ENCODE measurements at regions not wholly inside any gene's neighbourhood (a gene's known extent, or its start where the extent isn't known, plus 50 kb on each side); places are given as distances from the start of the nearest gene placed in this dataset.
A peak's percentile ranks its signal among the peaks of the same experiment; 100 is the strongest.

DNA sequence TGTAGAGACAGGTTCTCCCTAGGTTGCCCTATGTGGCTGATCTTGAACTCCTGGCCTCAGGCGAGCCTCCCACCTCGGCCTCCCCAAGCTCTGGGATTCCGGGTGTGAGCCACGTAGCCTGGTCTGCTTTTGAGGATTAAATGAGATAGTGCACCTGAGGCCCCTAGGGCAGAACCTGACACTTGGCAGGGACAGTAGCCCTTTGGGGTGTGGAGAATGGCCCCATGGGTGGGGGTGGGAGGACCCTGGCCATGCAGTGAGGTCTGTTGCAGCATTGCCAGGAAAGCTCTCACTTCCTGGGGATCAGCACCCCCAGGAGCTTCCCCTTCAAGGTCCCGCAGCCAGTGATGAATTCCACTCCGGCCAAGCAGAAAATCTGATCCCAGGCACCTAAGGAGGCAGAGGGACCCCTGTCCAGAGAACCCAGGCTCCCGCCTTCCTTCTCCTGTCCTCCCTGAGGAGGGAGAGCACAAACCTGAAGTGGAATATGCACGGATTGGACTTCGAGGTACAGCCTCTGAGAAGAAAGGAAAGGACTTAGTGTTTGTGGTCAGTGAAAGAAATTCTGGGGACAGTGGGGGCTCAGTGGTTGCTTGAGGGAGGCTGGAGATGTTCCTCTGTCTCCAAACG lies 73.9 kb upstream of the UNC5A start:
- H4K20me1 ChIP-seq, result peaks cover 0 to 22% (median 0%) of the 10 kb centered on the region in 11 experiments; a peak in 8 of 22 replicates
- no peak overlapping the region for H3K4me3 ChIP-seq
- H3K9ac ChIP-seq, result no peak overlapping the region
- H3K9me3 ChIP-seq (replicated peaks in 1 of 11), result no peaks in the 10 kb centered on the region
- no peak for TF ChIP-seq Cebpa-rat (IDR thresholded peaks at IDR 0.05)
- peaks cover 25 to 44% (median 36%) of the 10 kb centered on the region in 11 experiments; a peak in 21 of 22 replicates for H3K27me3 ChIP-seq
- H3K27ac ChIP-seq, result no peak overlapping the region
- H3K4me2 ChIP-seq, result no peak overlapping the region
- H3K4me1 ChIP-seq, result peaks cover 11 to 30% (median 26%) of the 10 kb centered on the region in 10 experiments
- H3K36me3 ChIP-seq, result no peaks in the 10 kb centered on the region

DNA sequence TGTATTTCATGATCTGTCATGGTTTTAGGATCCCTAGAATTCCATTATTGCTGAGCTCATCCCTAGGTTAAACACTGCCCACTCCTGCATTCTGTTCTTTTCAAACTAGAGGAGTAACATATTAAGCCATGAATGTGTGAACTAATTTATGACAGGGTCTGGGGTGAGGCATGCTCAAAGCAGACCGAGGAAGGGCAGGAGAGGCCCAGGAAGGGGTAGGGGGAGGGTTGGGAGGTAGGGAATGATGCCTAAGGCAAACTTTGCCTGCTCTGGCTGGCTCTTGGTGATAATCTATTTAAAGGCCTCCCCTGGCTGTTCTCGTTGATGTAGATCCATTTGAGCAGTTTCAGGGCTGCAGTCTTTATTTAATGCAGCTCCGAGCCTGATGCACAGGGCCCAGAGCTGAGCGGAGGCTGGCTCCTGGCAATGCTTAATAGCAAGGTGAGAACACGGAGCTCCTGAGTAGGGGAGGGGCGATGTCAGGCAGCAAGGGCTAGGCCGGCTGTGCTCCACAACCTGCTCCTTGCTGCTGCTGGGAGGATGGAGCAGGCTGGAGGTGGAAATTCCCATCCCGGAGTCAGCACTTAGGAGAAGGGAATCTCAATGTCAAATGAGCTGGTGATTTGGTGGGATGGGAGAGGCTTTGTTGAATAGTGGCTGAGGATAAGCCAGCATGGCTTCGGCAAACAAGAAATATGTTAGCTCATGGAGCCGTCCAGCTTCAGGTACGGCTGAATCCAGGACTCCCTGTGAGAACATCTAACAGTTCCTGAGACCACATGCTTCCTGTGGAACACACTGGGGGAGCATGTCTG lies 73.2 kb upstream of the UNC5A start:
- Histone ChIP-seq H3K36me3 (no peaks in the 10 kb centered on the region), H3K27ac (no peak overlapping the region), H3K4me3 (no peak overlapping the region), H3K4me1 (peaks cover 4 to 23% (median 19%) of the 10 kb centered on the region in 10 experiments), H4K20me1 (peaks cover 0 to 26% (median 0%) of the 10 kb centered on the region in 11 experiments; a peak in 8 of 22 replicates), H3K4me2 (no peak overlapping the region), H3K9ac (no peak overlapping the region), H3K27me3 (peaks cover 25 to 51% (median 42%) of the 10 kb centered on the region in 11 experiments), H3K9me3 (replicated peaks in 1 of 11) (no peaks in the 10 kb centered on the region)
- no peak for TF ChIP-seq Cebpa-rat (IDR thresholded peaks at IDR 0.05)

DNA sequence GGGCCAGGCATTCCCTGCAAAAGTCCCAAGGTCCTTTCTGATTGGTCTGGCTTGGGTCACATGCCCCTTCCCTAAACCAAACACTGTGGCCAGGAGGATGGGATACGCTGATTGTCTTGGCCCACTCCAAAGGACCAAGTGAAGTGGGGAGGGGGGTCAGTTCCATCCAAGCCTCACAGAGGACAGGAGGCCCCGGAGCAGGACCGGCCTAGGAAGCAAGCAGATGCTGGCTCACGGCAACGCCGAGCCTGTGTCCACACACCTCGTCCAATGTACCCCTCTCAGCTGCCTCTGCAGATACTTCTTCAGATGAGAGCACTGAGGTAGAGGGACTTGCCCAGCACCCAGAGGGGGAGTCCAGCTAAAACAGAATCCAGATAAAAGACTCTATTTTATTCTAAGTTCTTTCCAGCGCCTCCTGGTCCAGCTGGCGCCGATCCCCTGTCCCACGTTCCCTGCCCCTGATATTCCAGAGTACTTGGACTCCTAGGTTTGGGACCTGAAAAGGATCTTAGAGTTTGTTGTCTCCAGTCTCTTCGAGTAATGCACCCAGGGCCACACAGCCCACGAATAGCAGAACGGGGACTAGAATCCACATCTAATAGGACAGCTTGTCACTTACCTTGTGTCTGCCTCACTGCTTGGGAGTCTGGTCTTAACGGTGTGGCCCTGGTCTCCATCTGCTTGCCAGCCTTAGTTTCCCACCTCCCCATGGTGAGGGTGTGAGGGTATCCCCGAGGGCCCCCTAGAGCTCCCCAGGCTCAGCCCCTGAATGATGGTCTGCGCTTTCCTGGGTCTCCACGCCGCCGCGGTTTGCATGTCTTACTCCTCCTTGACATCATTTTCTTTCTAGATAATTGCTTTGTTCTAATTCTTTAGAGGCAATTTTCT lies 72.4 kb upstream of the UNC5A start:
- Histone ChIP-seq H3K27me3 (peaks cover 25 to 60% (median 50%) of the 10 kb centered on the region in 11 experiments), H3K27ac (no peak overlapping the region), H3K4me1 (peaks cover 0 to 15% (median 11%) of the 10 kb centered on the region in 10 experiments; a peak in 15 of 20 replicates), H3K36me3 (no peaks in the 10 kb centered on the region), H4K20me1 (peaks cover 0 to 23% (median 0%) of the 10 kb centered on the region in 11 experiments; a peak in 8 of 22 replicates), H3K9ac (no peak overlapping the region), H3K9me3 (replicated peaks in 1 of 11) (no peaks in the 10 kb centered on the region), H3K4me2 (no peak overlapping the region), H3K4me3 (no peak overlapping the region)
- no peak for TF ChIP-seq Cebpa-rat (IDR thresholded peaks at IDR 0.05)

DNA sequence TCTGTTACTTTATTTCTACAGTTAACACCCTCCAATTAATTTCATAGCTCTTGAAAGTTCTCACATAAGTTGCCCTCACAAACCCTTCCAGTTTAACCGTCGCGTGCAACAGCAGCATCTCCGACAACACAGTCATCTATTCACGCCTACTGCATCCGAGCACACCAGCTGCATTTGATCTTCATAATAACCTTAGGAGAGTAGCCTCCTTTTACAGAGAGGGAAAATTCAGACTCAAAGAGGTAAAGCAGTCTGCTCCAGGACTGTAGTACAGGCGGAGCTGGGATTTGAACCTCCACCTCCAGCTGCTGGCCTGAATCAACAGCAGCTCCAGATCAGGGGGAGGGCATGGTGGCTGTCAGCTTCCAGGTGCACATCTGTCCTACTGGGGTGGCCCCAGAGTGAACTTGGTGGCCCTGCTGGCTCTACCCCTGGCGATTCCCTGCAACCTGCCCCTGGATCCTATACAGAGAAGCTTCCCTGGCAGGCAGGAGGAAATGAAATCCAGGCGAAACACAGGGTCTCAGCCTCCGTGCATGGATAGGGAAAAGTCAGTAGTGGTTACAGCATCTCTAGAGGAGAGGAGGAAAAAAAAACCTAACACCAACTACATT lies 71.6 kb upstream of the UNC5A start:
- Histone ChIP-seq H4K20me1 (peaks cover 0 to 22% (median 0%) of the 10 kb centered on the region in 11 experiments; a peak in 9 of 22 replicates), H3K4me2 (peak overlapping the region in 2 of 11 experiments; percentile 30 to 38; a peak in 1 of 22 replicates), H3K9me3 (replicated peaks in 1 of 11) (no peaks in the 10 kb centered on the region), H3K9ac (no peak overlapping the region), H3K27ac (no peak overlapping the region), H3K36me3 (no peaks in the 10 kb centered on the region), H3K27me3 (peaks cover 31 to 67% (median 57%) of the 10 kb centered on the region in 11 experiments), H3K4me1 (peaks cover 0 to 10% (median 5%) of the 10 kb centered on the region in 10 experiments; a peak in 8 of 20 replicates), H3K4me3 (no peak overlapping the region)
- no peak for TF ChIP-seq Cebpa-rat (IDR thresholded peaks at IDR 0.05)

DNA sequence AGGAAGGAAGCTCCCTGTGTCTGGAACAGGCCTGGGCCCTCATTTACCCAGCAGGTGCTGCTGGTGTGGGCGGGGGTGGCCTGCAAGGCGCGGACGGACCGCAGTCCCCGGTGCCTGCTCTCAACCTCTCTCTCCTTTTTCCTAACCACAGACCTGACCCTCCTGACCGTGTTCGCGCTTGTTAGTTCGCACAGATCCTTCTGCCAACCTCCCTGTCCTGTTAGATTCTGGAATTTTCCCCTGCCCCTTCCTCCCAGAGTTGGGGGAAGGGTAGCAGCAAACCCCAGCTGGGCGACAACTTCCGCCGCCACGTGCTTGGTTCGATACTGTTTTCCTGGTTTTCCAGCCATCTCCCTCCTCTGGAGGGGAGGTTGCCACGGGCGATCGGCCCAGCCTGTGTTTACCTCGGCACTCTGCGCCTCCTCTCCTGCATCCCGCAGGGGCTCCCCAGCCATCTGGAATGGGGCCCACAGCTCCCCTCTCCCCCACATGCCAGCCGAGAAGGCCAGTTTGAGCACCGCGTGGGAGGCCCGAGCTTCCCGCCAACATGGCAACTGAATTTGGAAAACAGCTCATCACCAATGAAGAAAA lies 70.8 kb upstream of the UNC5A start:
- H3K4me2 ChIP-seq, result peak overlapping the region in 5 of 11 experiments; percentile 30 to 46 (median 38); a peak in 8 of 22 replicates
- no peak overlapping the region for H3K27ac ChIP-seq
- H3K9ac ChIP-seq, result no peak overlapping the region
- peaks cover 40 to 76% (median 66%) of the 10 kb centered on the region in 11 experiments for H3K27me3 ChIP-seq
- peaks cover 0 to 13% (median 7%) of the 10 kb centered on the region in 10 experiments; a peak in 11 of 20 replicates for H3K4me1 ChIP-seq
- H3K4me3 ChIP-seq, result no peak overlapping the region
- H3K9me3 ChIP-seq (replicated peaks in 1 of 11), result no peaks in the 10 kb centered on the region
- TF ChIP-seq Cebpa-rat (IDR thresholded peaks at IDR 0.05), result no peak
- peaks cover 0 to 30% (median 0%) of the 10 kb centered on the region in 11 experiments; a peak in 9 of 22 replicates for H4K20me1 ChIP-seq
- no peaks in the 10 kb centered on the region for H3K36me3 ChIP-seq

DNA sequence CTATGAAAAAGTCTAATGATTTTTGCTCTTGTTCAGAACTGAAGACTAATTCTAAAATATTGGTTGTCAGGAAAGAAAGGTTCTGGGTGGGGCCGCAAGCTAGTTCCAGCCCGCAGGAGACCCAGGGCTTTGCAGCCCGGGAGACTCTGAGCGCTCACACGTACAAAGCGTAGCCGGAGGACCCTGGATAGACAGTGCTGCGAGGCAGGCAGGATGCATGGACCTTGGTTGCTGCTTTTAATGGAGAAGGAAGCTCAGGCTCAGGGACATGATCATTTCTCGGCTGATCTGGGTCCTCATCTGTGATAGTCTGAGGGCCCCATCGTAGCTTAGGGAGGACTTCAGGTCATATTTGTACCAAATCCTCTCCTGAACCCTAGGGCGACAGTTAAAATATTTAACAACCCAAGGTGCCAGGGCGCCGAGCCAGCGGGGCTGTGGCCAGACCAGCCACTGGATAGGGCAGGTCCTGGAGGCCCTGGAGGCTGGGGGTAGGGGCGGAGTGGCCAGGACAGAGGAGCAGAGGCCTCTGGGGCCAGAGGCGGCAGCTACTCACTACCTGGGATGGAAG lies 70.1 kb upstream of the UNC5A start:
- Histone ChIP-seq H4K20me1 (peaks cover 0 to 30% (median 0%) of the 10 kb centered on the region in 11 experiments; a peak in 9 of 22 replicates), H3K4me2 (no peak overlapping the region), H3K4me3 (no peak overlapping the region), H3K9ac (no peak overlapping the region), H3K27ac (no peak overlapping the region), H3K4me1 (peaks cover 0 to 15% (median 8%) of the 10 kb centered on the region in 10 experiments; a peak in 14 of 20 replicates), H3K36me3 (no peaks in the 10 kb centered on the region), H3K27me3 (peaks cover 46 to 82% (median 72%) of the 10 kb centered on the region in 11 experiments), H3K9me3 (replicated peaks in 1 of 11) (no peaks in the 10 kb centered on the region)
- TF ChIP-seq Cebpa-rat (IDR thresholded peaks at IDR 0.05), result no peak

DNA sequence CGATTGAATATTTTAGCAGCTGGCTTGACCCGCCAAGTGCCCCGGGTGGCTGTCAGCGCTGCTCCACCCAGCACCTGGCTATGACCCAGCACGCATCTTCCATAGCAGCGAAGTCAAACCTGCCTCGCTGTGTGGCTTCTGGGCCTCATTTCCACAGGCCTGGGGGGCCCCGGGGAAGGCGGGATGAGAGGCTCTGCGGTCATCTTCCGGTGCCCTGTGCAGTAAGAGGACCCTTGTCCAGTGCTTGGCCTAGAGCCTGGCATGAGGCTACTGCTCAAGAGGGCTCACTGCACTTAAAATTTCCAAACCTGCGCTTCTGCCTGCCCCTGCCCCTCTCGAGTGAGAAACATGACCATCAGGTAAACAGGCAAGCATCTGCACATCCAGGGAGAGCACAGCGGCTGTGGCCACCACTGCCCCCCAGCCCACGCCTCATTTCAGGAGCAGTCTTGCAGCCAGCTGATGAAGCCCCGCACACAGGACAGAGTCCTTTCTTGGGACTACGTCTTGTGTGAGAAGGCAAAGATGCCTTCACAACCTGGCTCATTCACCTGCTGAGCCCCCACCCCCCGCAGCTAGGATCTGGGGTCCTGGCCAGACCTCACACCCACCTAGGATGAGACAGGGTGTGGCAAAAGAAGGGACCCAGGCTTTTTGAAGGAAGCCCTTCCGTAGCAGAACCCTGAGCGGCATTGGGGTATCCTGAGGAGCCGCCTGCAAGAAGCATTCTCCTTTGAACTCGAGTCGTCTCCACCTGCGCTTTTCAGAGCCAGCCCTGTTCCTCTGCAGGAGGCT lies 69.5 kb upstream of the UNC5A start:
- Histone ChIP-seq H3K27me3 (peaks cover 51 to 89% (median 79%) of the 10 kb centered on the region in 11 experiments), H3K27ac (no peak overlapping the region), H3K36me3 (no peaks in the 10 kb centered on the region)

More for the DNA sequence above, 69.5 kb upstream of the UNC5A start:
- Histone ChIP-seq H4K20me1 (peaks cover 0 to 30% (median 0%) of the 10 kb centered on the region in 11 experiments; a peak in 10 of 22 replicates), H3K9ac (no peak overlapping the region), H3K4me2 (no peak overlapping the region), H3K4me1 (peaks cover 4 to 21% (median 13%) of the 10 kb centered on the region in 10 experiments), H3K9me3 (replicated peaks in 1 of 11) (no peaks in the 10 kb centered on the region), H3K4me3 (no peak overlapping the region)
- TF ChIP-seq Cebpa-rat (IDR thresholded peaks at IDR 0.05), result no peak
